Activated CD4-positive, alpha-beta T cell treated with anti-CD3 and anti-CD28 coated beads, Interleukin-2, amount 50 U/mL, for 24 hours (primary cell): ENCODE measurements at regions not wholly inside any gene's neighbourhood (a gene's known extent, or its start where the extent isn't known, plus 50 kb on each side); places are given as distances from the start of the nearest gene placed in this dataset.

Experiments
- DNase-seq, 2 donors: peaks; one replicate each; pipeline ENCODE4 v3.0.0-alpha.2; 2020; ENCODE audit warnings: low read depth in 1 of 2, low spot score in 1 of 2

GRCh38 chr11:80041136-80042000 is 600.5 kb upstream of the TENM4 start:
- DNase-seq: no peak

GRCh38 chr11:80034801-80035200 is 594.0 kb upstream of the TENM4 start:
- DNase-seq: no peak

- DNase-seq: no peak
Observed at GRCh38 chr11:80031014-80031600, 590.3 kb upstream of the TENM4 start.

GRCh38 chr11:80028998-80029397 is 588.2 kb upstream of the TENM4 start:
- no peak for DNase-seq

GRCh38 chr11:80024119-80024518 is 583.3 kb upstream of the TENM4 start:
- DNase-seq: no peak

GRCh38 chr11:80023386-80023785 is 582.6 kb upstream of the TENM4 start:
- DNase-seq: no peak

GRCh38 chr11:80010536-80010935 is 569.7 kb upstream of the TENM4 start:
- no peak for DNase-seq

GRCh38 chr11:80009081-80009480 is 568.3 kb upstream of the TENM4 start:
- DNase-seq: no peak

- no peak for DNase-seq
Observed at GRCh38 chr11:80007616-80008015, 566.8 kb upstream of the TENM4 start.

GRCh38 chr11:79990141-79990540 is 549.3 kb upstream of the TENM4 start:
- no peak for DNase-seq

- no peak for DNase-seq
Observed at GRCh38 chr11:79982185-79982584, 541.4 kb upstream of the TENM4 start.

- no peak for DNase-seq
Observed at GRCh38 chr11:79980916-79981315, 540.1 kb upstream of the TENM4 start.

- no peak for DNase-seq
Observed at GRCh38 chr11:79973721-79974617, 533.1 kb upstream of the TENM4 start.

GRCh38 chr11:79971255-79971654 is 530.4 kb upstream of the TENM4 start:
- DNase-seq: no peak

- DNase-seq: no peak
Observed at GRCh38 chr11:79966592-79966991, 525.8 kb upstream of the TENM4 start.

- no peak for DNase-seq
Observed at GRCh38 chr11:79963856-79964645, 523.2 kb upstream of the TENM4 start.

GRCh38 chr11:79960461-79960860 is 519.6 kb upstream of the TENM4 start:
- no peak for DNase-seq

GRCh38 chr11:79959318-79959717 is 518.5 kb upstream of the TENM4 start:
- no peak for DNase-seq

- DNase-seq: no peak
Observed at GRCh38 chr11:79957702-79958101, 516.9 kb upstream of the TENM4 start.

GRCh38 chr11:79956061-79956460 is 515.2 kb upstream of the TENM4 start:
- no peak for DNase-seq

GRCh38 chr11:79953629-79954028 is 512.8 kb upstream of the TENM4 start:
- DNase-seq: no peak
